ENCODE measurements at regions not wholly inside any gene's neighbourhood (a gene's known extent, or its start where the extent isn't known, plus 50 kb on each side); places are given as distances from the start of the nearest gene placed in this dataset.

- peak; percentile 69 to 86 for DNase-seq (ENCODE audit: low read depth in 2 of 2)
- peak overlapping the region; percentile 65 to 66 for H3K4me3 ChIP-seq (replicated peaks in 1 of 2; ENCODE audit: low read depth in 2 of 2, low read length in 2 of 2)
- no peak for TF ChIP-seq CTCF (IDR thresholded peaks at IDR 0.05; ENCODE audit: low read depth, low read length)
Measured at GRCh38 chr11:129279326-129280026, 87.4 kb upstream of the ARHGAP32 start.

GRCh38 chr11:129278586-129279319 lies 86.6 kb upstream of the ARHGAP32 start:
- peak in 1 of 2 donors; percentile 27 for DNase-seq (ENCODE audit: low read depth in 2 of 2)
- H3K4me3 ChIP-seq (replicated peaks in 1 of 2; ENCODE audit: low read depth in 2 of 2, low read length in 2 of 2), result peak overlapping the region; percentile 61 to 65
- TF ChIP-seq CTCF (IDR thresholded peaks at IDR 0.05; ENCODE audit: low read depth, low read length), result no peak

GRCh38 chr11:129277198-129277843 lies 85.2 kb upstream of the ARHGAP32 start:
- DNase-seq (ENCODE audit: low read depth in 2 of 2), result no peak
- H3K4me3 ChIP-seq (replicated peaks in 1 of 2; ENCODE audit: low read depth in 2 of 2, low read length in 2 of 2), result no peak overlapping the region
- no peak for TF ChIP-seq CTCF (IDR thresholded peaks at IDR 0.05; ENCODE audit: low read depth, low read length)

- H3K4me3 ChIP-seq (replicated peaks in 1 of 2; ENCODE audit: low read depth in 2 of 2, low read length in 2 of 2), result no peak overlapping the region
Measured at GRCh38 chr11:129275828-129276227, 83.7 kb upstream of the ARHGAP32 start.

GRCh38 chr11:129273944-129274711 lies 82.0 kb upstream of the ARHGAP32 start:
- no peak for TF ChIP-seq CTCF (IDR thresholded peaks at IDR 0.05; ENCODE audit: low read depth, low read length)
- no peak overlapping the region for H3K4me3 ChIP-seq (replicated peaks in 1 of 2; ENCODE audit: low read depth in 2 of 2, low read length in 2 of 2)
- DNase-seq (ENCODE audit: low read depth in 2 of 2), result no peak

More at GRCh38 chr11:129275828-129276227, 83.7 kb upstream of the ARHGAP32 start:
- no peak for DNase-seq (ENCODE audit: low read depth in 2 of 2)
- no peak for TF ChIP-seq CTCF (IDR thresholded peaks at IDR 0.05; ENCODE audit: low read depth, low read length)

- no peak for TF ChIP-seq CTCF (IDR thresholded peaks at IDR 0.05; ENCODE audit: low read depth, low read length)
- H3K4me3 ChIP-seq (replicated peaks in 1 of 2; ENCODE audit: low read depth in 2 of 2, low read length in 2 of 2), result no peak overlapping the region
- DNase-seq (ENCODE audit: low read depth in 2 of 2), result no peak
Measured at GRCh38 chr11:129273322-129273721, 81.2 kb upstream of the ARHGAP32 start.
